ENCODE measurements at regions not wholly inside any gene's neighbourhood (a gene's known extent, or its start where the extent isn't known, plus 50 kb on each side); places are given as distances from the start of the nearest gene placed in this dataset.

DNA sequence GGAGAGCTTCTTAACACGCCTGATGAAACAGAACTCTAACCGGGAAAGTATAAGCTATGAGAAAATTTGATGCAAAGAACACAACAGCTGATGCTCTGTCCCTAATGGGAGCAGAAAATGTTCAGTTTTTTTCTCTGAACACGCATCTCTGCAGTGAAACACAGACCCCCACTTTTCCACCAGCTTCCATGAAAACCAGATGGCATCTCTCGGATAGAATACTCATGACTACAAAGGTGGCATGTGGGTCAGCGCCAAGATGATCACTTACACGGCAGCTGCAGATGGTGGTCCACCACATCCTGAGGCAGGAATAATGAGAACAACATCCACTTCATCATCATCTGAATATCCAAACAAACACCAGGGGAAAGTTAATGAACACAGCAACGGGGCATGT lies 85.2 kb upstream of the CNR1 start:
- Histone ChIP-seq H3K4me1 (ENCODE audit: control insufficient read depth, insufficient read depth, low read length) (no peaks in the 10 kb centered on the region), H2AFZ (ENCODE audit: control insufficient read depth, low read depth, low read length) (no peak overlapping the region), H3K27ac (ENCODE audit: control insufficient read depth, insufficient read depth) (no peak overlapping the region), H3K79me2 (ENCODE audit: control insufficient read depth, insufficient read depth, low read length) (no peaks in the 10 kb centered on the region), H3K9me3 (replicated peaks; ENCODE audit: control insufficient read depth, insufficient read depth, low read length) (no peaks in the 10 kb centered on the region; the same call in 2 of the 3 replicates), H3K27me3 (replicated peaks in 1 of 2; ENCODE audit: control insufficient read depth in 2 of 2, insufficient read depth in 2 of 2, low read length in 1 of 2) (no peaks in the 10 kb centered on the region), H3K9ac (ENCODE audit: control insufficient read depth, insufficient read depth, low read length) (no peak overlapping the region), H4K20me1 (ENCODE audit: control insufficient read depth, insufficient read depth) (no peaks in the 10 kb centered on the region), H3K4me2 (ENCODE audit: control insufficient read depth, insufficient read depth) (no peak overlapping the region), H3K36me3 (ENCODE audit: control insufficient read depth in 2 of 2, insufficient read depth in 2 of 2, low read length in 1 of 2) (no peaks in the 10 kb centered on the region), H3K4me3 (no peak overlapping the region)
- ATAC-seq, result no peak
- intact Hi-C loops (cut with micrococcal nuclease; ENCODE audit: unreplicated experiment) (no loop called here), in situ Hi-C loops (cut with MboI) (no loop called here)
- TF ChIP-seq CEBPB (IDR thresholded peaks at IDR 0.05; ENCODE audit: borderline replicate concordance in 1 of 2, low read depth in 2 of 2, low read length in 2 of 2) (no peak), MXI1 (IDR thresholded peaks at IDR 0.05; ENCODE audit: low read depth, low read length) (no peak), IRF5 (IDR thresholded peaks at IDR 0.05; ENCODE audit: borderline replicate concordance) (no peak), RAD21 (IDR thresholded peaks at IDR 0.05; ENCODE audit: insufficient read depth, low read depth, low read length) (no peak), EP300 (IDR thresholded peaks at IDR 0.05; ENCODE audit: borderline replicate concordance in 1 of 2, control insufficient read depth in 1 of 2, low read depth in 2 of 2, low read length in 2 of 2) (no peak), HDAC6 (IDR thresholded peaks at IDR 0.05; ENCODE audit: unreplicated experiment) (no peak), ZSCAN29 (IDR thresholded peaks at IDR 0.05) (no peak)
- 41% methylated on average over 7 of the region's 7 CpGs for WGBS (ENCODE audit: insufficient coverage, insufficient replicate concordance, low lambda C conversion rate, missing lambda C conversion rate)
- SMC1A ChIA-PET (ENCODE audit: uncharacterized antibody, unreplicated experiment), result interaction anchor here (1.3 kb wide), 1 partner anchor 9 kb away, joined by 5 read pairs; no protein-coding TSS in a partner anchor
- DNase-seq (ENCODE audit: low read depth, low spot score), result no peak
- CTCF ChIA-PET, result no interaction called here
- POLR2A ChIA-PET, result no interaction called here
- RAD21 ChIA-PET (ENCODE audit: unreplicated experiment), result no interaction called here
- BruUV-seq (replicated peaks), result no TSS peak
- FAIRE-seq, result no peak
